GM21381 (cell line): ENCODE measurements at regions not wholly inside any gene's neighbourhood (a gene's known extent, or its start where the extent isn't known, plus 50 kb on each side); places are given as distances from the start of the nearest gene placed in this dataset.
"Not testable (repeated sequence)": the region's sequence is repeated elsewhere in the genome, so short reads cannot be mapped to it uniquely, and the experiment has no call there.

ENCODE experiments used
- ATAC-seq: cut with Tn5 transposase; IDR thresholded peaks from one replicate; pipeline ENCODE4 v1.9.1; 2021; ENCODE audit warnings: mild to moderate bottlenecking, moderate library complexity; ENCODE audit not compliant: unreplicated experiment

GRCh38 chrX:912677-913076 lies 282.1 kb downstream of the SHOX start:
- ATAC-seq, result no peak

GRCh38 chrX:909068-909467 lies 278.5 kb downstream of the SHOX start:
- ATAC-seq, result not testable (repeated sequence)

- no peak for ATAC-seq
Observed at GRCh38 chrX:906586-906985, 276.0 kb downstream of the SHOX start.

- ATAC-seq, result no peak
Observed at GRCh38 chrX:905848-906566, 275.4 kb downstream of the SHOX start.

- ATAC-seq, result no peak
Observed at GRCh38 chrX:903116-903515, 272.5 kb downstream of the SHOX start.

GRCh38 chrX:896256-896655 lies 265.7 kb downstream of the SHOX start:
- no peak for ATAC-seq

GRCh38 chrX:889966-890651 lies 259.5 kb downstream of the SHOX start:
- ATAC-seq, result no peak

- ATAC-seq, result not testable (repeated sequence)
Observed at GRCh38 chrX:887724-888123, 257.1 kb downstream of the SHOX start.

- ATAC-seq, result no peak
Observed at GRCh38 chrX:883588-883987, 253.0 kb downstream of the SHOX start.

- not testable (repeated sequence) for ATAC-seq
Observed at GRCh38 chrX:879756-880698, 249.4 kb downstream of the SHOX start.

- no peak for ATAC-seq
Observed at GRCh38 chrX:874061-874460, 243.5 kb downstream of the SHOX start.

- ATAC-seq, result no peak
Observed at GRCh38 chrX:873016-873415, 242.4 kb downstream of the SHOX start.

GRCh38 chrX:872090-872489 lies 241.5 kb downstream of the SHOX start:
- ATAC-seq, result no peak

- no peak for ATAC-seq
Observed at GRCh38 chrX:871626-872025, 241.0 kb downstream of the SHOX start.

- ATAC-seq, result no peak
Observed at GRCh38 chrX:867966-868647, 237.5 kb downstream of the SHOX start.

GRCh38 chrX:867502-867901 lies 236.9 kb downstream of the SHOX start:
- no peak for ATAC-seq

- ATAC-seq, result no peak
Observed at GRCh38 chrX:866441-866990, 235.9 kb downstream of the SHOX start.

GRCh38 chrX:865422-865821 lies 234.8 kb downstream of the SHOX start:
- ATAC-seq, result no peak

- no peak for ATAC-seq
Observed at GRCh38 chrX:861921-862320, 231.3 kb downstream of the SHOX start.

GRCh38 chrX:861340-861890 lies 230.8 kb downstream of the SHOX start:
- ATAC-seq, result no peak
